NB4 (cell line): ENCODE measurements at regions not wholly inside any gene's neighbourhood (a gene's known extent, or its start where the extent isn't known, plus 50 kb on each side); places are given as distances from the start of the nearest gene placed in this dataset.

ENCODE experiments used
- DNase-seq: peaks from one replicate; pipeline ENCODE4 v3.0.0; 2010; ENCODE audit warnings: low read depth
- H3K4me3 ChIP-seq: one replicate; pipeline ENCODE4 v1.5.1; 2011; ENCODE audit warnings: mild to moderate bottlenecking, low read depth, low read length, moderate library complexity
- MAX ChIP-seq: IDR thresholded peaks from 2 replicates; pipeline ENCODE4 v1.6.1; 2011; ENCODE audit warnings: low read depth, low read length
- MYC ChIP-seq: IDR thresholded peaks from 2 replicates; pipeline ENCODE4 v1.6.1; 2011; ENCODE audit warnings: low read depth, low read length
- POLR2A ChIP-seq: IDR thresholded peaks from 2 replicates; pipeline ENCODE4 v1.6.1; 2011; ENCODE audit warnings: mild to moderate bottlenecking; ENCODE audit not compliant: insufficient read length; ENCODE audit errors: extremely low read depth
- TF ChIP-seq, protein P1 (sequence below): IDR thresholded peaks from one replicate; pipeline ENCODE4 v1.5.1; 2012; ENCODE audit warnings: low read depth, low read length

- TF ChIP-seq POLR2A (no peak), MYC (no peak), MAX (no peak)
- TF ChIP-seq, protein P1, sequence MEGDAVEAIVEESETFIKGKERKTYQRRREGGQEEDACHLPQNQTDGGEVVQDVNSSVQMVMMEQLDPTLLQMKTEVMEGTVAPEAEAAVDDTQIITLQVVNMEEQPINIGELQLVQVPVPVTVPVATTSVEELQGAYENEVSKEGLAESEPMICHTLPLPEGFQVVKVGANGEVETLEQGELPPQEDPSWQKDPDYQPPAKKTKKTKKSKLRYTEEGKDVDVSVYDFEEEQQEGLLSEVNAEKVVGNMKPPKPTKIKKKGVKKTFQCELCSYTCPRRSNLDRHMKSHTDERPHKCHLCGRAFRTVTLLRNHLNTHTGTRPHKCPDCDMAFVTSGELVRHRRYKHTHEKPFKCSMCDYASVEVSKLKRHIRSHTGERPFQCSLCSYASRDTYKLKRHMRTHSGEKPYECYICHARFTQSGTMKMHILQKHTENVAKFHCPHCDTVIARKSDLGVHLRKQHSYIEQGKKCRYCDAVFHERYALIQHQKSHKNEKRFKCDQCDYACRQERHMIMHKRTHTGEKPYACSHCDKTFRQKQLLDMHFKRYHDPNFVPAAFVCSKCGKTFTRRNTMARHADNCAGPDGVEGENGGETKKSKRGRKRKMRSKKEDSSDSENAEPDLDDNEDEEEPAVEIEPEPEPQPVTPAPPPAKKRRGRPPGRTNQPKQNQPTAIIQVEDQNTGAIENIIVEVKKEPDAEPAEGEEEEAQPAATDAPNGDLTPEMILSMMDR = no peak
- no peak overlapping the region for H3K4me3 ChIP-seq
- no peak for DNase-seq
Measured at GRCh38 chrX:103158317-103158621, 56.6 kb upstream of the BEX4 start.

DNA sequence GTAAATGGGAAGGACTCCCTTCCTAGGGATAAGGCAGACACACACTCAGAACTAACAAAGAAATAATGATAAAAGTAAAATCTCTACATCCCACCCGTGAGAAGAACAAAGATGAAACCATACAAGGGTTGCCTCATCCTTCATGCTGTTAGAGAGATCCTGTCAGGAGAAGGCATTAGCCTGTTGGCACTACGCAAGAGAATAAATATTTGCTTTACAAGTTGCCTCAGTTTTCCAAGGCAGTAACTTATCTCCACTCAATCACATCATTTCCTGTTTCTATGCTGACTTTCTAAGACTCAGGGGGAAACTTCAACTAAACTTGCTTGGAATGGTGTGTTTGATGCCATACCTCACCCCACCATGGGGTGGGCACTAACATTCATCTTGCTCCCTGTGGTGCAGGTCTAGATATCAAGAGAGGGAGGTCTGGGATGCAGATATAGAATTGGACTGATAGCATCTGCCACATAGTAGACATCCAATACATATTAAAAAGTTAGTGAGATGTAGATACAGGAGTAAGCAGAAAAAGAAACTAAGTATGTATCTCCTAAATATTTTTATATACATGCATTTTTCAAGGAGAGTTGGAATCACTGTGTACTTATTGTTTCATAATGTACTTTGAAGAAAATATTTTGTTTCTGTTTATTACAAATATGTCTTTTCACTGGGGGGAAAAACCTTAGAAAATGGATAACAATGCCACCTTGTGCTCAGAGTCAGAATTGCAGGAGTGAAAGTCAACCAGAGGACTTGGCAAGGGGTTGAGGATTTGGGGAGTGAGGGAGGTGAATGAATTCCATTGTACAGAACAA is 57.2 kb upstream of the BEX4 start:
- TF ChIP-seq, protein P1 = peak; percentile 59
- no peak for TF ChIP-seq MAX
- H3K4me3 ChIP-seq = no peak overlapping the region
- DNase-seq = peak; percentile 72

DNA sequence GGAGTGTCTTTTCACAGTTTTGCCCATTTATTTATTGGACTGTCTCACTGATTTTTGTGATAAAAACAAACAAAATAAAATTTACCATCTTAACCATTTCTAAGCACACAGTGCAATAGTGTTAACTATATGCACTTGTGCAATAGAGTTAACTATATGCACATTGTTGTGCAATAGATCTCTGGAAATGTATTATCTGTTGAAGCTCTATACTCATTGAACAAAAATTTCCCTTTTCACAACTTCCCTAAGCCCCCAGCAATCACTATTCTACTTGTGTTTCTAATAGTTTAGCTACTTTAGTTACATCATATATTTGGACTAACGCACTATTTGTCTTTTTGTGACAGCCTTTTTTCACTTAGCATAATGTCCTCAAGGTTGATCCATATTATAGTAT is 59.7 kb upstream of the BEX4 start:
- no peak overlapping the region for H3K4me3 ChIP-seq
- TF ChIP-seq, protein P1 = no peak
- TF ChIP-seq MYC (no peak), MAX (no peak), POLR2A (no peak)
- DNase-seq = peak; percentile 59

DNA sequence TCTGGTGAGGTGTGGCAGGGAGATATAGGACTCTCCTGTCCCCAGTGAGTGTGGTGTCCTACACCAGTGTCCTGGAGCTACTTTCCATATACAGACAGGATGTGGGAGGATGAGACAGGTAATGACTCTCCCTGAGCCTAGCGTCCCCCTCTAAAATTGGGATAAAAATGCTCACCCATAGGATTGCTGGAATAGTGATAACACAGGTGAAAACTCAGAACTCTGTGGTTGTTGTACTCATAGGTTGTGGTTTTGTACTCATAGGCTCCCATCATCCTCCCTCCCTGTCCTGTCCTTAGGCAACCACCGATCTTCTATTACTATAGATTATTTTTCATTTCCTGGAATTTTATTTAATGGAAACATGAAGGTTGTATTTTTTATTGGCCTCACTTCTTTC is 60.7 kb upstream of the NXF3 start:
- H3K4me3 ChIP-seq = no peak overlapping the region
- DNase-seq = peak; percentile 1
- TF ChIP-seq POLR2A (no peak), MAX (no peak), MYC (no peak)
- TF ChIP-seq, protein P1 = no peak

DNA sequence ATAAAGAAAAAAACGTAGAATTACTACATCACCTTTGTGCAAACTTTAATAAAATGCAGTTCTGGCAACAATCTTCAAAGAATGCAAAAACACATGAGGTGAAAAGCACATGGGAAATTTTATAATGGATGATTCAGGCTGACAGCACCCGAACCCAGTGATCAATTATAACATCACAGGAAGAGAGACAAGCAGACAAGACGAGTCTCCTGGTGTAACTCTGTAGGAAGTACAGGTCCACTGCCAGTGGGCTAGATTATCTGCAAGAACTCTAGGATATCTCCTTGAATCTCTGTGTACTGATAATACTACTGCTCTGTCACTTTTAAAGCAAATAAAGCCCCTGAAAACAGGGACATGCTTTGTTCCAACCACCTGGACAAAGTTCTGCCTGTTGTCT is 58.9 kb upstream of the NXF3 start:
- no peak for DNase-seq
- no peak overlapping the region for H3K4me3 ChIP-seq
- TF ChIP-seq POLR2A (no peak), MAX (no peak), MYC (no peak)

- no peak overlapping the region for H3K4me3 ChIP-seq
- TF ChIP-seq MAX = no peak
- TF ChIP-seq, protein P1 = no peak
- TF ChIP-seq MYC = no peak
- TF ChIP-seq POLR2A = no peak
- no peak for DNase-seq
Measured at GRCh38 chrX:103149652-103150051, 56.7 kb upstream of the NXF3 start.
